ENCODE measurements at regions not wholly inside any gene's neighbourhood (a gene's known extent, or its start where the extent isn't known, plus 50 kb on each side); places are given as distances from the start of the nearest gene placed in this dataset.

DNA sequence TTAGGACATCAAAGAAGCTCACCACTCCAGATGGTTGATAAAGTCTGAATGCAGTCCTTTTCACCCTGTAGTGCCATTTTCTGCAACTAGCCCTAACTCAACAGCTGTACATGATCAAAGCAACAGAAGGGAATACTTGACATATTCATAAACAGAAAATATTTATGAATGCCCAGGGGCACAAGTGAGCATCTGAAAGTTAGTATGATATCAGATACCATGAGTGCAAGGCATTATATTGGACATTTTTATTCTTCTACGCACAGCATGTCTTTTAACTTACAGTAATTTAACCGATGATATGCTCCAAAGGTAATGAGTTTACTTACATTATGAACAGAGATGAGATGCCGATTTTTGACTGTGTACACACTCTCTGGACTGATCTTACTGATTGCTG, 142.0 kb downstream of the MCHR2 start:
- no peak overlapping the region for H3K27ac ChIP-seq (ENCODE audit: low read length)
- no CpG with 5 or more reads among the region's 3 CpGs for WGBS (ENCODE audit: insufficient coverage, insufficient read length)
- H3K36me3 ChIP-seq (ENCODE audit: control insufficient read depth, insufficient read depth, low read length), result no peaks in the 10 kb centered on the region
- H3K4me3 ChIP-seq (ENCODE audit: low read length), result no peak overlapping the region
- DNase-seq (ENCODE audit: low read depth, low spot score), result no peak
- H3K4me1 ChIP-seq (ENCODE audit: control insufficient read depth, insufficient read depth, low read length), result no peaks in the 10 kb centered on the region
- H3K9me3 ChIP-seq (ENCODE audit: control insufficient read depth, insufficient read depth, low read length), result no peaks in the 10 kb centered on the region
- no peaks in the 10 kb centered on the region for H3K27me3 ChIP-seq (ENCODE audit: control insufficient read depth, insufficient read depth, low read length)

- H3K27ac ChIP-seq (ENCODE audit: low read length), result no peak overlapping the region
- H3K36me3 ChIP-seq (ENCODE audit: control insufficient read depth, insufficient read depth, low read length), result no peaks in the 10 kb centered on the region
- no peak overlapping the region for H3K4me3 ChIP-seq (ENCODE audit: low read length)
- H3K9me3 ChIP-seq (ENCODE audit: control insufficient read depth, insufficient read depth, low read length), result no peaks in the 10 kb centered on the region
- DNase-seq (ENCODE audit: low read depth, low spot score), result no peak
- WGBS (ENCODE audit: insufficient coverage, insufficient read length), result no CpG with 5 or more reads among the region's 3 CpGs
- H3K27me3 ChIP-seq (ENCODE audit: control insufficient read depth, insufficient read depth, low read length), result no peaks in the 10 kb centered on the region
- H3K4me1 ChIP-seq (ENCODE audit: control insufficient read depth, insufficient read depth, low read length), result no peaks in the 10 kb centered on the region
Observed at GRCh38 chr6:99867026-99867425, 127.0 kb downstream of the MCHR2 start.

GRCh38 chr6:99868074-99868702, 125.8 kb downstream of the MCHR2 start:
- peak; percentile 43 for DNase-seq (ENCODE audit: low read depth, low spot score)
- WGBS (ENCODE audit: insufficient coverage, insufficient read length), result no CpG with 5 or more reads among the region's 13 CpGs
- Histone ChIP-seq H3K27ac (ENCODE audit: low read length) (no peak overlapping the region), H3K4me3 (ENCODE audit: low read length) (no peak overlapping the region), H3K36me3 (ENCODE audit: control insufficient read depth, insufficient read depth, low read length) (no peaks in the 10 kb centered on the region), H3K4me1 (ENCODE audit: control insufficient read depth, insufficient read depth, low read length) (no peaks in the 10 kb centered on the region), H3K27me3 (ENCODE audit: control insufficient read depth, insufficient read depth, low read length) (no peaks in the 10 kb centered on the region), H3K9me3 (ENCODE audit: control insufficient read depth, insufficient read depth, low read length) (no peaks in the 10 kb centered on the region)

Data from iPS DF 6.9 (cell line).